ENCODE measurements at regions not wholly inside any gene's neighbourhood (a gene's known extent, or its start where the extent isn't known, plus 50 kb on each side); places are given as distances from the start of the nearest gene placed in this dataset.

- H3F3A ChIP-seq (ENCODE audit: insufficient read depth, low read depth) = no peaks in the 10 kb centered on the region
- H3K27me3 ChIP-seq (ENCODE audit: insufficient read depth, low read depth) = no peaks in the 10 kb centered on the region
- DNase-seq = no peak
- no peaks in the 10 kb centered on the region for H4K20me1 ChIP-seq (ENCODE audit: insufficient read depth)
- BruUV-seq (replicated peaks) = no TSS peak
- H3K9me2 ChIP-seq (ENCODE audit: insufficient read depth) = peaks cover 2% of the 10 kb centered on the region; the same call in 1 of the 2 replicates
- intact Hi-C loops (cut with micrococcal nuclease; ENCODE audit: unreplicated experiment) = no loop called here
- no peaks in the 10 kb centered on the region for H3K36me3 ChIP-seq (ENCODE audit: low read depth)
- H3K27ac ChIP-seq = no peak overlapping the region
- H3K9me3 ChIP-seq (ENCODE audit: insufficient read depth, low read depth) = no peaks in the 10 kb centered on the region
- H3K4me3 ChIP-seq = no peak overlapping the region
- no peaks in the 10 kb centered on the region for H3K79me2 ChIP-seq (ENCODE audit: low read depth)
- no peaks in the 10 kb centered on the region for H3K4me1 ChIP-seq (replicated peaks; ENCODE audit: insufficient read depth)
- no peak overlapping the region for H3K4me2 ChIP-seq
- TF ChIP-seq EZH2 (IDR thresholded peaks at IDR 0.05; ENCODE audit: low read depth) (no peak), CTCF (conservative IDR thresholded peaks at IDR 0.05) (no peak)
- ChIA-PET POLR2A (ENCODE audit: unreplicated experiment) (no interaction called here), CTCF (no interaction called here)
- H2AFZ ChIP-seq = no peak overlapping the region
Measured at GRCh38 chr13:86185636-86186035, 386.4 kb upstream of the SLITRK6 start.

GRCh38 chr13:86185107-86185506 is 385.9 kb upstream of the SLITRK6 start:
- no peak for DNase-seq
- no peak overlapping the region for H2AFZ ChIP-seq
- no TSS peak for BruUV-seq (replicated peaks)

GRCh38 chr13:86174622-86175021 is 375.4 kb upstream of the SLITRK6 start:
- CTCF ChIA-PET = interaction anchor here (0.6 kb wide), 1 partner anchor 134 kb away, joined by 3 read pairs; no protein-coding TSS in a partner anchor
- POLR2A ChIA-PET (ENCODE audit: unreplicated experiment) = no interaction called here
- no peaks in the 10 kb centered on the region for H3K4me1 ChIP-seq (replicated peaks; ENCODE audit: insufficient read depth)
- TF ChIP-seq EZH2 (IDR thresholded peaks at IDR 0.05; ENCODE audit: low read depth) (no peak), CTCF (conservative IDR thresholded peaks at IDR 0.05) (no peak)
- no peaks in the 10 kb centered on the region for H3K36me3 ChIP-seq (ENCODE audit: low read depth)
- intact Hi-C loops (cut with micrococcal nuclease; ENCODE audit: unreplicated experiment) = no loop called here
- no peaks in the 10 kb centered on the region for H3K27me3 ChIP-seq (ENCODE audit: insufficient read depth, low read depth)
- no peaks in the 10 kb centered on the region for H3K9me3 ChIP-seq (ENCODE audit: insufficient read depth, low read depth)
- no peak overlapping the region for H2AFZ ChIP-seq
- no peaks in the 10 kb centered on the region for H3K9me2 ChIP-seq (ENCODE audit: insufficient read depth)
- H3K4me3 ChIP-seq = no peak overlapping the region
- no peaks in the 10 kb centered on the region for H3K79me2 ChIP-seq (ENCODE audit: low read depth)
- BruUV-seq (replicated peaks) = no TSS peak
- DNase-seq = no peak
- H4K20me1 ChIP-seq (ENCODE audit: insufficient read depth) = no peaks in the 10 kb centered on the region
- H3F3A ChIP-seq (ENCODE audit: insufficient read depth, low read depth) = no peaks in the 10 kb centered on the region
- H3K27ac ChIP-seq = no peak overlapping the region
- no peak overlapping the region for H3K4me2 ChIP-seq

More at GRCh38 chr13:86185107-86185506, 385.9 kb upstream of the SLITRK6 start:
- Histone ChIP-seq H3K36me3 (ENCODE audit: low read depth) (no peaks in the 10 kb centered on the region), H3F3A (ENCODE audit: insufficient read depth, low read depth) (no peaks in the 10 kb centered on the region), H3K4me2 (no peak overlapping the region), H4K20me1 (ENCODE audit: insufficient read depth) (no peaks in the 10 kb centered on the region), H3K27ac (no peak overlapping the region), H3K4me1 (replicated peaks; ENCODE audit: insufficient read depth) (no peaks in the 10 kb centered on the region), H3K4me3 (no peak overlapping the region), H3K9me3 (ENCODE audit: insufficient read depth, low read depth) (no peaks in the 10 kb centered on the region), H3K79me2 (ENCODE audit: low read depth) (no peaks in the 10 kb centered on the region), H3K9me2 (ENCODE audit: insufficient read depth) (no peaks in the 10 kb centered on the region), H3K27me3 (ENCODE audit: insufficient read depth, low read depth) (no peaks in the 10 kb centered on the region)
- ChIA-PET POLR2A (ENCODE audit: unreplicated experiment) (no interaction called here), CTCF (no interaction called here)
- TF ChIP-seq EZH2 (IDR thresholded peaks at IDR 0.05; ENCODE audit: low read depth) = no peak
- no peak for TF ChIP-seq CTCF (conservative IDR thresholded peaks at IDR 0.05)
- intact Hi-C loops (cut with micrococcal nuclease; ENCODE audit: unreplicated experiment) = no loop called here

All from PC-9 (cell line).